ENCODE measurements at regions not wholly inside any gene's neighbourhood (a gene's known extent, or its start where the extent isn't known, plus 50 kb on each side); places are given as distances from the start of the nearest gene placed in this dataset.

DNA sequence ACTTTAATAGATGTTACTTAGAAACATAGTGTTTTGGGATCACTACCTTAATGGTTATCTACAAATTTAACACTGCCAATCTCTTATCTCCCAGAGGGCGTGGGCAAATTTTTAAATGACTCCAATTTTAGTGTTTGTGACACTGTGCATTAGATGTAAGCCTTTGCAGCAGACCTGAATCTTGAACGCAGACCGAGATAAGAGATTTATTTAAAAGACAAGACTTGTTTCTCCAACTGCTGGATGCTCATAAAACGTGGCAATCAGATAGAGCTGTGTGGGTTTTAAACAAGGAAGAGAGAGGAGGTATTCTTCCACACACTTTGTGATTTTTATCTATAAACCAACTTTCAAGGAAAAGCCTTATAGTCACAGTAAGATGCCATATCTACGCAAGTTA, 252.5 kb upstream of the NR3C2 start:
- DNase-seq (ENCODE audit: insufficient read length), result no peak
- TF ChIP-seq POLR2AphosphoS5 (IDR thresholded peaks at IDR 0.05; ENCODE audit: low read depth, low read length) (no peak), POLR2A (IDR thresholded peaks at IDR 0.05; ENCODE audit: low read depth, low read length) (no peak), TAF1 (IDR thresholded peaks at IDR 0.05; ENCODE audit: borderline replicate concordance, low read depth, low read length) (no peak)
- no peak for FAIRE-seq

DNA sequence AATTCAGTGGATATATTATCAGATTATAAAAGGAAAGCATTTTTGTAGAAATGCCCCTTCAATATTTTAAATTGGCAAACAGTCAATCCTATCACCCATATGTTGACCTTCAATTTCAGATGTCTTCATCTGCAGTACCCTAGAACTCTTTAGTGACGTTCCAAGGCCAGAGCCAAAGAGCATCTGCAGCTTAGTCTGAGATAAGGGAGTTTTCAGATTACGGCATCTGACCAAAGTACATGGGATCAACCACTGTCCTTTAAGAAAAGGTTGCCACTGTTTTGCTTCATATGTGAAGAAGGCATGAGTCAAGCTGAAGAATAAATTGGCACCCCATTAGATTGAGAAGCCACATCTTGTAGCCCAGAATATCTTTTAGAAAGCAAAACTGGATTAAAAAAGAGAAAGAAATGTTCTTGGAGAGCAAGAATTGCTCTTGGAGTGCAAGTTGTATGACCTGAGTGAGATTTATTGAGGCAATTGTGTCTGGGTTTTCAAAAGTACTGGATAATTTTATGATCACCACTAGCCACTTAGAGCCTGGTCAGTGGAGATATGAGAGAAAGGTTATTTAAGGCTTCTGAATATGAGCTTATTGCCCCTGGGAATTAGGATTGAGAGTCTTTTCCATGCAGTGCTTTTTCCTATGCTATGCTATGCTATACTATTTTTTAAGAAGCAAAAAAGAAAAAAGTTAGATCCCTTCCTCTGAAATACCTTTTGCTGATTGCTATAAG, 251.9 kb upstream of the NR3C2 start:
- FAIRE-seq, result no peak
- TF ChIP-seq POLR2AphosphoS5 (IDR thresholded peaks at IDR 0.05; ENCODE audit: low read depth, low read length), result no peak
- TF ChIP-seq POLR2A (IDR thresholded peaks at IDR 0.05; ENCODE audit: low read depth, low read length), result no peak
- no peak for TF ChIP-seq TAF1 (IDR thresholded peaks at IDR 0.05; ENCODE audit: borderline replicate concordance, low read depth, low read length)
- DNase-seq (ENCODE audit: insufficient read length), result no peak

DNA sequence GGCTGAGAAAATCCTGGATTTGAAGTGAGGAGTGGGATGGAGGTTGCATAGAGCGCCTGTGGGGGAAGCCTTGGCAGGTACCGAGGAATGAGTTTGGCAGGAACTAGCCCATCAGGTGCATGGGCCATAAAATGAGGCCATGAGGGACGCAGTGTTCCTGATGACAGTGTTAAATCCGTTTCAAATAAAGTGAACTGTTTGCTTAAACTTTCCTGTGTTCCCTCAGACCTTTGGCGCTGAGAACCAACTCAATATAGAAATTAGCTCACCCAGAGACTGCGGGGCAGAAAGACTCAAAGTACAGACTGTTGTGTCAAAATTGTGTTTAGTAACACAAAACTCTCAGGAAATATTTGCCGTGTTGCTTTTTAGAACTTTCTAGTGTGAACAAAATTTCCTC, 250.0 kb upstream of the NR3C2 start:
- TF ChIP-seq POLR2A (IDR thresholded peaks at IDR 0.05; ENCODE audit: low read depth, low read length) (no peak), TAF1 (IDR thresholded peaks at IDR 0.05; ENCODE audit: borderline replicate concordance, low read depth, low read length) (no peak), POLR2AphosphoS5 (IDR thresholded peaks at IDR 0.05; ENCODE audit: low read depth, low read length) (no peak)
- FAIRE-seq (no peak), DNase-seq (ENCODE audit: insufficient read length) (no peak)

DNA sequence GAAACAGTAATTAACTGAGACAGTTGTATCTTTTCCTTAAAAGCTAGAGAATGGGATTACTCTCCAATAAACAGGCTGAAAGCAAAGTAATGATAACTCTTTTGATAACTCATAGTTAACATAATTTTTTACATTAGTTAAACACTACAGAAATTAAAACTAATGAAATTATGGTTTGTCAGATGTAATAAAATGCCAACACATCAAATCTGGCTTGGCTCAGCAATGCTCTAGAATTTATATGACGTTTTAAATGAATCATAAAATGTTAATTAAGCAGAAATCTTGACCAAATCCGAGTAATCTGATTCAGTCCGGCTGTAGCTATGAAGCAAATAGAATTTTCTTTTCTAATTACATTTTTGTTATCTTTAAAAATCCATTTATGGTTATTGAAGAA, 244.2 kb upstream of the NR3C2 start:
- no peak for TF ChIP-seq TAF1 (IDR thresholded peaks at IDR 0.05; ENCODE audit: borderline replicate concordance, low read depth, low read length)
- no peak for FAIRE-seq
- no peak for DNase-seq (ENCODE audit: insufficient read length)

DNA sequence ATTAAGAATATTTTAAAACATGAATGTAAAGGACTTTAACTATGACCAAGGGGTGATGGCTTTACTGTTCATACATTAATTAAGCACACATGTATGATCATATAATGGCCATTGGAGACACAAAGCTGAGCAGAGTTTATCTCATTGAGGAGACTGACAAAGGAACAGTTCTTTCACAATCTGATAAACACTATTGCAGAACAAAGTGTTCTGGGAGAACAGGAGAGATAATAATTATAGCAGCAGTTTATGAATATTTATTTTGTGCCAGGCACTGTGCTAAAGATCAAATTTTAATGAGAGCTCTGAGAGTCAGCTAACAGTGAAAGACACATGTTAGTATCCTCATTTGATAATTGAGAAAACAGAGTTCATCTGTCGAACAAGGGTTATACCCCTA, 242.4 kb upstream of the NR3C2 start:
- DNase-seq (ENCODE audit: insufficient read length) (no peak), FAIRE-seq (no peak)
- TF ChIP-seq TAF1 (IDR thresholded peaks at IDR 0.05; ENCODE audit: borderline replicate concordance, low read depth, low read length) (no peak), POLR2A (IDR thresholded peaks at IDR 0.05; ENCODE audit: low read depth, low read length) (no peak), POLR2AphosphoS5 (IDR thresholded peaks at IDR 0.05; ENCODE audit: low read depth, low read length) (no peak)

DNA sequence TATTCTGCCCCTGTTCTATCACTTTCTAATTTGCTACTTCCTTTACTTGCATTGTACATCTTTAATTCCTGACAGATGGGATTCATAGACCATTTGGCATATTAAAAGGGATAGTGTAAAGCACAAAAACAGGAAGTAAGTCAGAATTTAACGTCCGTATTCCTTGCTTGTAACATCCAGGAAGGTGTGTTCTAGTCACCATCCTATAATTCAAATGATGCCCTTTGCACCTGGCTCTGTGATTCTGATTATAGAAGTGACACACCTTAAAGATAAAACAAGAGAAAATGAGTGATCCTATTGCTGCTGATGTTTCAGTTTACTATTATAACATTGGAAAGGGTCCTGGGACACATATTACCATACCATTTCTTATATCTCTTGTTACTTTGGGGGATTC, 238.7 kb upstream of the NR3C2 start:
- FAIRE-seq (no peak), DNase-seq (ENCODE audit: insufficient read length) (no peak)
- TF ChIP-seq POLR2AphosphoS5 (IDR thresholded peaks at IDR 0.05; ENCODE audit: low read depth, low read length), result no peak

DNA sequence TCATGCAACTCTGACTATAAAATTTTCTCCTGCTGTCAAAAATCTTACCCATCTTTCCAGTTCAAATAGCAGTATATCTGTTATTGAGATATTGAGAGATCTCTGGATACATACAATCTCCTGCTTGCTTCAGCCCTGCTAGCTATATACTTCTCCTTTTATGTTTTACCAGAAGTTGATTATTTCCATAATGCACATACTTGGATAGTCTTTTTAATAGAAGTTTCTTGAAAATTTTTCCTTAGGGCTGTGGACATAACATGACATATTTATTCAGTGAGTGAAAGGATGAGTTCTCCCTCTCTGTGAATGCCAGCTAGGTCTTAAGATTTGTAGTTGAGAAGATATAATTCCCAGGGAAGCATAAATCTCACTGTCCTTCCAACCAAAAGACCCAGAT, 234.1 kb upstream of the NR3C2 start:
- no peak for TF ChIP-seq TAF1 (IDR thresholded peaks at IDR 0.05; ENCODE audit: borderline replicate concordance, low read depth, low read length)
- FAIRE-seq, result no peak
- no peak for DNase-seq (ENCODE audit: insufficient read length)

DNA sequence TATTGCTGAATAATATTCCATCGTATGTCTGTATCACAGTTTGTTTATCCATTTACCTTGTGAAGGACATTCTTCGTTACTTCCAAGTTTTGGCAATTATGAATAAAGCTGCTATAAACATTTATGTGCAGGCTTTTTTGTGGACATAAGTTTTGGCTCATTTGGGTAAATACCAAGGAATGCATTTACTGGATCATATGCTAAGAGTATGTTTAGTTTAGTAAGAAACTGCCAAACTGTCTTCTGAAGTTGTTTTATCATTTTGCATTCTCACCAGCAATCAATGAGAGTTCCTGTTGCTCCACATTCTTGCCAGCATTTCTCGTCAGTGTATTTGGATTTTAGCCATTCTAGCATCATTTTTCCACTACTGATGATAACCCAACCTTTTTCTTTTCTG, 232.7 kb upstream of the NR3C2 start:
- FAIRE-seq (no peak), DNase-seq (ENCODE audit: insufficient read length) (no peak)
- TF ChIP-seq POLR2AphosphoS5 (IDR thresholded peaks at IDR 0.05; ENCODE audit: low read depth, low read length), result no peak
- TF ChIP-seq TAF1 (IDR thresholded peaks at IDR 0.05; ENCODE audit: borderline replicate concordance, low read depth, low read length), result no peak
- TF ChIP-seq POLR2A (IDR thresholded peaks at IDR 0.05; ENCODE audit: low read depth, low read length), result no peak

DNA sequence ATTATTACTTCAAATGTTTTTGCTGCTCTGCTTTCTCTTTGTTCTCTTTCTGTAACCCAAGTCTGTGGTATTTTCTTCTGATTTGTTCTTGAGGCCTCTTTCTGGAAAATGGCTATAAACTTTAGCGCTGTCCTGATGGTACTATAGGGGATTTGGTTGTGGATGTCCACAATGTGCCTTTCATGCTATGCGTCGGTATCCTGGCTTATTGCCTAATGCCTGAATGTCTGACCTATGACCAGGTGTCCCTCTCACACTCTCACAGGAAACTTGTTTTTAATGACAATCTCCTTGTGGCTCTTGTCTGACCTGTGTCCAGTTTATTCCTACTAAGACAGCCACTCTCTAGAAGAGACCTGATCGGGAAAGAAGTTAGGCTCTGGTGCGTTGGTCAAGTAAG, 222.4 kb upstream of the NR3C2 start:
- DNase-seq (ENCODE audit: insufficient read length) (no peak), FAIRE-seq (no peak)
- TF ChIP-seq POLR2A (IDR thresholded peaks at IDR 0.05; ENCODE audit: low read depth, low read length) (no peak), POLR2AphosphoS5 (IDR thresholded peaks at IDR 0.05; ENCODE audit: low read depth, low read length) (no peak), TAF1 (IDR thresholded peaks at IDR 0.05; ENCODE audit: borderline replicate concordance, low read depth, low read length) (no peak)

DNA sequence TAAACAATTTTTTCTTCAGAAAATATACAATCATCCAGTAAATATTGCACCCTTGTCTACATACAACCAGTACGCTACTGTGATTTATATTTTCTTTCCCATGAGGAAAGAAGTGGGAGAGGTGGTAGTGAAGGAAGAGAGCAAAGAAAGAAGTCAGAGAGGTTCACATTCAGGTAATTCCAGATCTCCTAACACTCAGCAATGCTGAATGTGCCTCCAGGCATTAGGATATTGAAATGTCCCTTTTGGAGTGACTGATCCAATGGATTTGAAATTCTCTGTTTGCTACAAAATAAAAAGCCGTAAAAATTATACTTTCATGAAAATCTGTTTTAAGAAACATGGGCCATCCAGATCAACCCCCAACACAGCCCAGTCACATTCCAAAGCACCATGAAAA, 211.9 kb upstream of the NR3C2 start:
- TF ChIP-seq POLR2AphosphoS5 (IDR thresholded peaks at IDR 0.05; ENCODE audit: low read depth, low read length), result no peak
- no peak for TF ChIP-seq POLR2A (IDR thresholded peaks at IDR 0.05; ENCODE audit: low read depth, low read length)
- no peak for TF ChIP-seq TAF1 (IDR thresholded peaks at IDR 0.05; ENCODE audit: borderline replicate concordance, low read depth, low read length)
- FAIRE-seq, result no peak
- DNase-seq (ENCODE audit: insufficient read length), result no peak

DNA sequence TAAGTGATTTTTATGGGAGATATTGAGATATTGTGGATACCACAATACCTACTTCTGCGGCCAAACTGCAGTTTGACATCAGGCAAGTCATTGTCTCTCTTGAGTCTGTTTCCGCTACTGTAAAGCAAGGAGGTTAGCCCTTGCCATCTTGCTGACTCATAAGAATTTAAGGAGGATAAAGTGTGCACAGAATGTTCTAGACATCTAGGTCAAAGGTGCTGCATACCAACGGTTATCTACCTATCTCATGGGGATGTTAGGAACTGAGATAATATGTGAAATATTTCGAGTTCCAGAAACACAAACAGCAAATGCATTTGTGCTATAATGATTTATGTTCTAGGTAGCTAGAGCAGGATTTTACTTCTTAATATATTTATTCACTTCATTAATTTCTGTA, 211.5 kb upstream of the NR3C2 start:
- no peak for FAIRE-seq
- TF ChIP-seq POLR2A (IDR thresholded peaks at IDR 0.05; ENCODE audit: low read depth, low read length), result no peak
- TF ChIP-seq TAF1 (IDR thresholded peaks at IDR 0.05; ENCODE audit: borderline replicate concordance, low read depth, low read length), result no peak
- TF ChIP-seq POLR2AphosphoS5 (IDR thresholded peaks at IDR 0.05; ENCODE audit: low read depth, low read length), result no peak
- DNase-seq (ENCODE audit: insufficient read length), result no peak

DNA sequence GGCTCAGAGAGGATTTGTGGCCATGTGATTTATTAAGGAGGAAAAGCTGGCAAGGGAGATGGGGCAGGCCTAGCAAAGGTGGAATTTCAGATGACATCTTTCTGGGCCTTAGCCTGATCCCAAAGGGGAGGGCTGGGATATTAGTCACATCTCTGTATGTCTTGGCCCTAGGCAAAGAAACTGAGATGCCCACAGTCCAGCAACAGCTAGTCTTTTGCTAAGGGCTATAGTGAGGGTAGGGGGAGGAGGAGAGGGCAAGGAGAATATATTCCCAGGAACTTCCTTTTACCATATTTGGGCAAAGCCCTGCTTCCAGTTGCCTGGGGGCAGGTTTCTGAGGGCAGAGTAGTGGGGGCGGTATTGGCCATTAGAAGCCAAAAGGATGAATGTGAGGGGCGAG, 209.8 kb upstream of the NR3C2 start:
- no peak for DNase-seq (ENCODE audit: insufficient read length)
- TF ChIP-seq TAF1 (IDR thresholded peaks at IDR 0.05; ENCODE audit: borderline replicate concordance, low read depth, low read length) (no peak), POLR2AphosphoS5 (IDR thresholded peaks at IDR 0.05; ENCODE audit: low read depth, low read length) (no peak), POLR2A (IDR thresholded peaks at IDR 0.05; ENCODE audit: low read depth, low read length) (no peak)
- no peak for FAIRE-seq
